H1 (cell line): ENCODE measurements at regions not wholly inside any gene's neighbourhood (a gene's known extent, or its start where the extent isn't known, plus 50 kb on each side); places are given as distances from the start of the nearest gene placed in this dataset.

Experiments
- CTCF ChIA-PET: fragments of 300-600 bp; sonication (Branson Sonifier 250); formaldehyde crosslinking; loops from one replicate; lab custom pipeline; 2021; ENCODE audit not compliant: partially characterized antibody; lab: Charles Lee
- POLR2A ChIA-PET: fragments of 300-600 bp; sonication (Branson Sonifier 250); formaldehyde crosslinking; loops from one replicate; lab custom pipeline; 2021; ENCODE audit warnings: inconsistent platforms; ENCODE audit not compliant: partially characterized antibody; lab: Charles Lee
- DNase-seq, 2 experiments: peaks; one replicate each; pipeline versions ENCODE4 v3.0.0 to v3.0.0-alpha.2; 2010 to 2022; ENCODE audit warnings: low spot score in 2 of 2, low read depth in 1 of 2, mixed read lengths in 1 of 2
- FAIRE-seq: peaks from 2 replicates; lab custom pipeline; 2011; peaks lifted over from hg19 to GRCh38; lab: Jason Lieb, UNC
- H2AFZ ChIP-seq: 2 replicates; pipeline ENCODE4 v1.8.1; 2012; ENCODE audit warnings: low read length, inconsistent platforms
- H2AK5ac ChIP-seq: 2 replicates; pipeline ENCODE4 v1.6.1; 2013; ENCODE audit warnings: low read depth, low read length
- H2BK120ac ChIP-seq: replicated peaks from 2 replicates; pipeline ENCODE3; 2013; ENCODE audit warnings: low read depth, low read length, inconsistent platforms
- H2BK12ac ChIP-seq: 2 replicates; pipeline ENCODE4 v1.6.1; 2013; ENCODE audit warnings: low read depth, low read length
- H2BK15ac ChIP-seq: 2 replicates; pipeline ENCODE4 v1.6.1; 2013; ENCODE audit warnings: low read length
- H2BK20ac ChIP-seq: 2 replicates; pipeline ENCODE4 v1.6.1; 2013; ENCODE audit warnings: low read length
- H2BK5ac ChIP-seq: 2 replicates; pipeline ENCODE4 v1.6.1; 2013; ENCODE audit warnings: low read depth, low read length
- H3K14ac ChIP-seq: 2 replicates; pipeline ENCODE4 v1.6.1; 2013; ENCODE audit warnings: inconsistent platforms; ENCODE audit not compliant: insufficient read length
- H3K18ac ChIP-seq: 2 replicates; pipeline ENCODE4 v1.6.1; 2013; ENCODE audit warnings: low read length; ENCODE audit errors: extremely low read depth
- H3K23ac ChIP-seq: 2 replicates; pipeline ENCODE4 v1.6.1; 2013; ENCODE audit warnings: inconsistent platforms; ENCODE audit not compliant: insufficient read length
- H3K23me2 ChIP-seq: 2 replicates; pipeline ENCODE4 v1.6.1; 2013; ENCODE audit warnings: low read depth, low read length
- H3K27ac ChIP-seq: 2 replicates; pipeline ENCODE4 v1.6.1; 2011; ENCODE audit warnings: low read depth, low read length, inconsistent platforms
- H3K27me3 ChIP-seq, 4 experiments: replicated peaks in 1 of 4; 1 replicate in 1 of 4; 2 replicates in 3 of 4; pipeline versions ENCODE4 v1.6.1 to v1.8.1; 2011 to 2013; ENCODE audit warnings: low read length in 3 of 4, mild to moderate bottlenecking in 3 of 4, inconsistent platforms in 2 of 4, mixed read lengths in 2 of 4, moderate library complexity in 1 of 4; ENCODE audit not compliant: control insufficient read depth in 3 of 4, insufficient read depth in 3 of 4; ENCODE audit errors: extremely low read depth in 1 of 4
- H3K36me3 ChIP-seq, 4 experiments: 2 replicates each; pipeline versions ENCODE4 v1.6.1 to v1.8.1; 2011 to 2013; ENCODE audit warnings: mild to moderate bottlenecking in 4 of 4, low read length in 3 of 4, moderate library complexity in 2 of 4, control low read depth in 1 of 4, inconsistent platforms in 1 of 4; ENCODE audit not compliant: insufficient read depth in 4 of 4, control insufficient read depth in 2 of 4
- H3K4ac ChIP-seq: replicated peaks from 2 replicates; pipeline ENCODE3; 2013; ENCODE audit warnings: low read length, low read depth, mixed read lengths, inconsistent platforms; ENCODE audit not compliant: insufficient read length
- H3K4me1 ChIP-seq, 4 experiments: replicated peaks in 1 of 4; 1 replicate in 1 of 4; 2 replicates in 3 of 4; pipeline versions ENCODE4 v1.6.1 to v1.8.1; 2011 to 2013; ENCODE audit warnings: low read length in 3 of 4, inconsistent platforms in 2 of 4, mixed read lengths in 1 of 4; ENCODE audit not compliant: insufficient read depth in 4 of 4, control insufficient read depth in 3 of 4
- H3K4me2 ChIP-seq, 2 experiments: 2 replicates each; pipeline versions ENCODE4 v1.6.1 to v1.8.1; 2011 to 2013; ENCODE audit warnings: low read depth in 2 of 2, low read length in 2 of 2, control low read depth in 1 of 2, inconsistent platforms in 1 of 2, mild to moderate bottlenecking in 1 of 2; ENCODE audit not compliant: insufficient read depth in 1 of 2
- H3K4me3 ChIP-seq, 4 experiments: fragments of 200-600, 300-600 bp in 1 of 4; sonication (generic), shearing (Covaris generic), sonication (Bioruptor Twin) in 1 of 4; 2 replicates each; pipeline versions ENCODE4 v1.5.1 to v1.8.1; 2011 to 2016; ENCODE audit warnings: low read length in 4 of 4, low read depth in 3 of 4, control low read depth in 2 of 4, inconsistent platforms in 2 of 4, mild to moderate bottlenecking in 2 of 4, mixed read lengths in 1 of 4, moderate library complexity in 1 of 4; ENCODE audit not compliant: insufficient read depth in 2 of 4; ENCODE audit errors: extremely low read depth in 1 of 4
- H3K56ac ChIP-seq: replicated peaks from 2 replicates; pipeline ENCODE3; 2013; ENCODE audit warnings: low read depth, mild to moderate bottlenecking, mixed read lengths, low read length, inconsistent platforms; ENCODE audit not compliant: insufficient read length
- H3K79me1 ChIP-seq: 2 replicates; pipeline ENCODE4 v1.6.1; 2013; ENCODE audit warnings: low read depth, low read length, control low read depth
- H3K79me2 ChIP-seq, 2 experiments: 2 replicates each; pipeline versions ENCODE4 v1.6.1 to v1.8.1; 2012 to 2013; ENCODE audit warnings: low read length in 2 of 2, mild to moderate bottlenecking in 2 of 2, inconsistent platforms in 1 of 2; ENCODE audit not compliant: insufficient read depth in 2 of 2, control insufficient read depth in 1 of 2
- H3K9ac ChIP-seq, 4 experiments: replicated peaks in 1 of 4; 1 replicate in 1 of 4; 2 replicates in 3 of 4; pipeline versions ENCODE4 v1.6.1 to v1.8.1; 2011 to 2013; ENCODE audit warnings: low read depth in 3 of 4, low read length in 3 of 4, control low read depth in 2 of 4, mild to moderate bottlenecking in 2 of 4, moderate library complexity in 2 of 4, inconsistent platforms in 1 of 4; ENCODE audit errors: extremely low read depth in 1 of 4
- H3K9me3 ChIP-seq, 2 experiments: 2 replicates each; pipeline versions ENCODE4 v1.6.1 to v1.8.1; 2012 to 2013; ENCODE audit warnings: mild to moderate bottlenecking in 2 of 2, moderate library complexity in 2 of 2, control low read depth in 1 of 2, inconsistent platforms in 1 of 2, low read depth in 1 of 2, low read length in 1 of 2, mixed read lengths in 1 of 2; ENCODE audit not compliant: insufficient read depth in 2 of 2
- H4K20me1 ChIP-seq, 2 experiments: replicated peaks in 1 of 2; 2 replicates each; pipeline versions ENCODE3 to v1.8.1; 2011 to 2013; ENCODE audit warnings: inconsistent platforms in 2 of 2, low read length in 2 of 2, mild to moderate bottlenecking in 1 of 2; ENCODE audit not compliant: insufficient read depth in 2 of 2, control insufficient read depth in 1 of 2
- H4K5ac ChIP-seq: 2 replicates; pipeline ENCODE4 v1.6.1; 2013; ENCODE audit warnings: low read length, low read depth, mixed read lengths, inconsistent platforms; ENCODE audit not compliant: insufficient read length
- H4K8ac ChIP-seq: 2 replicates; pipeline ENCODE4 v1.8.0; 2013; ENCODE audit warnings: mild to moderate bottlenecking, moderate library complexity, low read length, inconsistent platforms; ENCODE audit not compliant: insufficient read depth; ENCODE audit errors: extremely low read depth
- H4K91ac ChIP-seq: replicated peaks from 2 replicates; pipeline ENCODE3; 2013; ENCODE audit warnings: low read length, mixed read lengths, inconsistent platforms; ENCODE audit not compliant: insufficient read length
- EZH2 ChIP-seq: fragments of 200-600 bp; sonication (generic); IDR thresholded peaks from 2 replicates; pipeline ENCODE4 v1.7.1; 2012; ENCODE audit warnings: low read depth, mild to moderate bottlenecking, moderate library complexity, low read length, inconsistent platforms; ENCODE audit not compliant: severe bottlenecking
- FOSL1 ChIP-seq: IDR thresholded peaks from 2 replicates; pipeline ENCODE4 v1.6.1; 2011; ENCODE audit warnings: mild to moderate bottlenecking, low read depth, low read length, moderate library complexity; ENCODE audit not compliant: insufficient read depth
- HDAC6 ChIP-seq: IDR thresholded peaks from one replicate; pipeline ENCODE4 v1.7.1; 2012; ENCODE audit warnings: low read depth, mild to moderate bottlenecking, inconsistent platforms, low read length, moderate library complexity
- JUND ChIP-seq: IDR thresholded peaks from 2 replicates; pipeline ENCODE4 v1.6.1; 2011; ENCODE audit warnings: mild to moderate bottlenecking, improper control_type of control experiment, low read length
- KDM4A ChIP-seq: IDR thresholded peaks from one replicate; pipeline ENCODE4 v1.7.1; 2012; ENCODE audit warnings: low read depth, mild to moderate bottlenecking, moderate library complexity, low read length, inconsistent platforms; ENCODE audit not compliant: severe bottlenecking
- MAFK ChIP-seq: IDR thresholded peaks from 2 replicates; pipeline ENCODE4 v1.6.1; 2012; ENCODE audit warnings: low read depth, mild to moderate bottlenecking, improper control_type of control experiment, low read length
- RAD21 ChIP-seq, 2 experiments: IDR thresholded peaks in 1 of 2; conservative IDR thresholded peaks in 1 of 2; 2 replicates each; pipeline ENCODE4 v1.6.1; 2011; ENCODE audit warnings: low read depth in 2 of 2, low read length in 2 of 2, improper control_type of control experiment in 1 of 2, inconsistent platforms in 1 of 2, mild to moderate bottlenecking in 1 of 2, moderate library complexity in 1 of 2
- SIX5 ChIP-seq: IDR thresholded peaks from 2 replicates; pipeline ENCODE4 v1.6.1; 2011; ENCODE audit warnings: mild to moderate bottlenecking, low read depth, low read length
- TAF1 ChIP-seq: IDR thresholded peaks from 2 replicates; pipeline ENCODE4 v1.6.1; 2011; ENCODE audit warnings: mild to moderate bottlenecking, low read depth, low read length
- TBP ChIP-seq: IDR thresholded peaks from 2 replicates; pipeline ENCODE4 v1.6.1; 2011; ENCODE audit warnings: low read depth, low read length, improper control_type of control experiment
- ZNF274 ChIP-seq: IDR thresholded peaks from 2 replicates; pipeline ENCODE4 v1.7.0; 2012; ENCODE audit warnings: low read length, borderline replicate concordance; ENCODE audit errors: extremely low read depth
- WGBS, 2 experiments: shearing (Covaris generic) in 1 of 2; methylation state at CpG; one replicate each; pipeline versions ENCODE4 v1.1.6 to v1.1.7; 2013 to 2015; ENCODE audit warnings: low lambda C conversion rate in 2 of 2, mixed read lengths in 2 of 2, inconsistent platforms in 1 of 2, low coverage in 1 of 2, missing lambda C conversion rate in 1 of 2; ENCODE audit not compliant: insufficient replicate concordance in 2 of 2, insufficient coverage in 1 of 2, insufficient read length in 1 of 2; ENCODE audit errors: extremely low coverage in 1 of 2, missing lambda C conversion rate in 1 of 2; 5-methylcytosine and 5-hydroxymethylcytosine counted together
- TF ChIP-seq, protein P1 (sequence below): IDR thresholded peaks from 2 replicates; pipeline ENCODE4 v1.6.1; 2012; ENCODE audit warnings: inconsistent platforms
- TF ChIP-seq, protein P2 (sequence below): IDR thresholded peaks from 2 replicates; pipeline ENCODE4 v1.6.1; 2011; ENCODE audit warnings: low read length, improper control_type of control experiment

DNA sequence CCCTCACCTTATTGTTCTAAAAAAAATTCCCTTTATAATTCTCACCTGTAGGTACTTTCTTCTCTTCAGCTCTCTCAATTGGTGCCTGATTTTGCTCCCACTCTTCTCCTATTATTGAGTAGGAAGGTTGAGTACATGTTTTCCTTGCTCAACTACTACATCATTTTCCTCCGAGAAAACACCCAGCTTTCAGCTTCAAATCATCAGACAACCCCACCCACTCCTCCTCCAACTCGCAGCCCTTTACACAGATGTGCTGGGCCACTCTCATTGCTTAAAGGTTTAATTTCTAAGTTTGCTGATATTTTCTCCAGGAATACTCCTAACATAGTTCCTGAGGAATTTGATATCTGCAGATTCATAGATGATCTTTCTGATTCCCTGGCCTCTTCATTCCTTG, 734.4 kb upstream of the ZEB2 start:
- no peak overlapping the region for H3K27ac ChIP-seq
- H2AK5ac ChIP-seq: no peak overlapping the region
- H3K9me3 ChIP-seq: no peaks in the 10 kb centered on the region
- DNase-seq (no peak), FAIRE-seq (no peak)
- H2AFZ ChIP-seq: 0 out of 2 replicates have a peak overlapping the region, but pooled peaks have one; percentile 28
- H3K4ac ChIP-seq: no peak overlapping the region
- H3K36me3 ChIP-seq: no peaks in the 10 kb centered on the region
- ChIA-PET CTCF (no interaction called here), POLR2A (no interaction called here)
- no peaks in the 10 kb centered on the region for H3K27me3 ChIP-seq
- whole genome bisulfite sequencing, 2 experiments: 91% methylated on average over 2 of the region's 2 CpGs; no CpG with 5 or more reads in 1 of the 2 experiments
- H2BK5ac ChIP-seq: no peak overlapping the region
- H2BK120ac ChIP-seq: no peak overlapping the region
- no peak overlapping the region for H3K4me3 ChIP-seq
- no peaks in the 10 kb centered on the region for H3K4me1 ChIP-seq
- no peak overlapping the region for H3K14ac ChIP-seq
- H3K56ac ChIP-seq: no peak overlapping the region
- H4K8ac ChIP-seq: no peak overlapping the region
- no peak overlapping the region for H3K4me2 ChIP-seq
- H2BK15ac ChIP-seq: no peak overlapping the region
- H2BK12ac ChIP-seq: no peak overlapping the region
- H4K91ac ChIP-seq: no peak overlapping the region
- no peaks in the 10 kb centered on the region for H3K23me2 ChIP-seq
- H4K5ac ChIP-seq: no peak overlapping the region
- H3K79me2 ChIP-seq: no peaks in the 10 kb centered on the region
- no peak overlapping the region for H3K23ac ChIP-seq
- H3K9ac ChIP-seq: no peak overlapping the region
- no peaks in the 10 kb centered on the region for H3K79me1 ChIP-seq
- H2BK20ac ChIP-seq: no peak overlapping the region
- no peak overlapping the region for H3K18ac ChIP-seq
- H4K20me1 ChIP-seq: no peaks in the 10 kb centered on the region
- TF ChIP-seq EZH2 (no peak), JUND (no peak), TBP (no peak), SIX5 (no peak), RAD21 (IDR thresholded peaks at IDR 0.05 in 1 of 2, conservative IDR thresholded peaks at IDR 0.05 in 1 of 2; ENCODE audit: low read depth in 2 of 2, low read length in 2 of 2) (no peak), FOSL1 (no peak), HDAC6 (no peak), ZNF274 (no peak), TAF1 (no peak), KDM4A (no peak), MAFK (no peak)
- TF ChIP-seq, protein P1, sequence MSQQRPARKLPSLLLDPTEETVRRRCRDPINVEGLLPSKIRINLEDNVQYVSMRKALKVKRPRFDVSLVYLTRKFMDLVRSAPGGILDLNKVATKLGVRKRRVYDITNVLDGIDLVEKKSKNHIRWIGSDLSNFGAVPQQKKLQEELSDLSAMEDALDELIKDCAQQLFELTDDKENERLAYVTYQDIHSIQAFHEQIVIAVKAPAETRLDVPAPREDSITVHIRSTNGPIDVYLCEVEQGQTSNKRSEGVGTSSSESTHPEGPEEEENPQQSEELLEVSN: no peak
- TF ChIP-seq, protein P2, sequence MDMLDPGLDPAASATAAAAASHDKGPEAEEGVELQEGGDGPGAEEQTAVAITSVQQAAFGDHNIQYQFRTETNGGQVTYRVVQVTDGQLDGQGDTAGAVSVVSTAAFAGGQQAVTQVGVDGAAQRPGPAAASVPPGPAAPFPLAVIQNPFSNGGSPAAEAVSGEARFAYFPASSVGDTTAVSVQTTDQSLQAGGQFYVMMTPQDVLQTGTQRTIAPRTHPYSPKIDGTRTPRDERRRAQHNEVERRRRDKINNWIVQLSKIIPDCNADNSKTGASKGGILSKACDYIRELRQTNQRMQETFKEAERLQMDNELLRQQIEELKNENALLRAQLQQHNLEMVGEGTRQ: no peak
